B cell (primary cell): ENCODE measurements at regions not wholly inside any gene's neighbourhood (a gene's known extent, or its start where the extent isn't known, plus 50 kb on each side); places are given as distances from the start of the nearest gene placed in this dataset.

Source experiments
- EZH2 ChIP-seq: IDR thresholded peaks from 2 replicates; pipeline ENCODE4 v1.6.1; 2012; ENCODE audit warnings: borderline replicate concordance, low read depth, mild to moderate bottlenecking, moderate library complexity, low read length; ENCODE audit not compliant: insufficient read depth, poor library complexity, severe bottlenecking
- TF ChIP-seq, protein P1 (sequence below): fragments of 200-600 bp; IDR thresholded peaks from one replicate; pipeline ENCODE4 v1.8.0; 2022; ENCODE audit warnings: antibody characterized with exemption, mild to moderate bottlenecking

GRCh38 chr14:24721775-24722174 is 87.8 kb upstream of the GZMB start:
- TF ChIP-seq EZH2, result no peak
- TF ChIP-seq, protein P1, sequence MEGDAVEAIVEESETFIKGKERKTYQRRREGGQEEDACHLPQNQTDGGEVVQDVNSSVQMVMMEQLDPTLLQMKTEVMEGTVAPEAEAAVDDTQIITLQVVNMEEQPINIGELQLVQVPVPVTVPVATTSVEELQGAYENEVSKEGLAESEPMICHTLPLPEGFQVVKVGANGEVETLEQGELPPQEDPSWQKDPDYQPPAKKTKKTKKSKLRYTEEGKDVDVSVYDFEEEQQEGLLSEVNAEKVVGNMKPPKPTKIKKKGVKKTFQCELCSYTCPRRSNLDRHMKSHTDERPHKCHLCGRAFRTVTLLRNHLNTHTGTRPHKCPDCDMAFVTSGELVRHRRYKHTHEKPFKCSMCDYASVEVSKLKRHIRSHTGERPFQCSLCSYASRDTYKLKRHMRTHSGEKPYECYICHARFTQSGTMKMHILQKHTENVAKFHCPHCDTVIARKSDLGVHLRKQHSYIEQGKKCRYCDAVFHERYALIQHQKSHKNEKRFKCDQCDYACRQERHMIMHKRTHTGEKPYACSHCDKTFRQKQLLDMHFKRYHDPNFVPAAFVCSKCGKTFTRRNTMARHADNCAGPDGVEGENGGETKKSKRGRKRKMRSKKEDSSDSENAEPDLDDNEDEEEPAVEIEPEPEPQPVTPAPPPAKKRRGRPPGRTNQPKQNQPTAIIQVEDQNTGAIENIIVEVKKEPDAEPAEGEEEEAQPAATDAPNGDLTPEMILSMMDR, result no peak
